Cardiac septum (tissue), 1 donor: ENCODE measurements at regions not wholly inside any gene's neighbourhood (a gene's known extent, or its start where the extent isn't known, plus 50 kb on each side); places are given as distances from the start of the nearest gene placed in this dataset.
"Not testable (repeated sequence)": the region's sequence is repeated elsewhere in the genome, so short reads cannot be mapped to it uniquely, and the experiment has no call there.

ENCODE experiments used
- DNase-seq: peaks from one replicate; pipeline ENCODE4 v3.0.0-alpha.2; 2020; ENCODE audit warnings: low spot score
- intact Hi-C: fragments of 100-400 bp; cut with DNase I; formaldehyde crosslinking; loops from one replicate; pipeline ENCODE4 v1.14.0; 2022
- donor health status: DM: no; HTN: no; CAD: no.

DNA sequence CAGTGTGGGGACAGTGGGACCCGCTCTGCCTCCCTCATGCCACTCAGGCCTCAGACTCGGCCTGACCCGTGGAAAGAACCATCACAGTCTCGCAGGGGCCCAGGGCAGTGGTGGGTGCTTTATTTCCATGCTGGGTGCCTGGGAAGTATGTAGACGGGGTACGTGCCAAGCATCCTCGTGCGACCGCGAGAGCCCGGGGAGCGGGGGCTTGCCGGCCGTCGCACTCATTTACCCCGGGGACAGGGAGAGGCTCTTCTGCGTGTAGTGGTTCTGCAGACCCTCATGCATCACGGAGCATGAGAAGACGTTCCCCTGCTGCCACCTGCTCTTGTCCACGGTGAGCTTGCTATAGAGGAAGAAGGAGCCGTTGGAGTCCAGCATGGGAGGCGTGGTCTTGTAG, 141.6 kb downstream of the TMEM121 start:
- intact Hi-C loops, DNase-seq: not testable (repeated sequence)

DNA sequence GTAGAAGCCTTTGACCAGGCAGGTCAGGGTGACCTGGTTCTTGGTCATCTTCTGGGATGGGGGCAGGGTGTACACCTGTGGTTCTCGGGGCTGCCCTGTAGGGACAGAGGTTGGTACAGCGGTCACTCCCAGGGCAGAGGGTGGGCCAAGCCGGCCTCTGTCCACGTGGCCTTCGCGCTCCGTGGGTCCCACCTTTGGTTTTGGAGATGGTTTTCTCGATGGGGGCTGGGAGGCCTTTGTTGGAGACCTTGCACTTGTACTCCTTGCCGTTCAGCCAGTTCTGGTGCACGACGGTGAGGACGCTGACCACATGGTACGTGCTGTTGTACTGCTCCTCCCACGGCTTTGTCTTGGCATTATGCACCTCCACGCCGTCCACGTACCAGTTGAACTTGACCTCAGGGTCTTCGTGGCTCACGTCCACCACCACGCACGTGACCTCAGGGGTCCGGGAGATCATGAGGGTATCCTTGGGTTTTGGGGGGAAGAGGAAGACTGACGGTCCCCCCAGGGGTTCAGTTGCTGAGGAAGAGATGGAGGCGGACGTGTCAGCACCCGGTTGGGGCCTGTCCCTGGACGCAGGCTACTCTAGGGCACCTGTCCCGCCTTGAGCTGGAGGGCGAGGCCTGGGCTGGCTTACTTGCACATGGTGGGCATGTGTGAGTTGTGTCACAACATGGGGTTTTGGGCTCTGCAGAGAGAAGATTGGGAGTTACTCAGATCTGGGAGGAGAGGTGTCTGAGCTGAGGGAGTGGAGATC, 142.3 kb downstream of the TMEM121 start:
- DNase-seq, intact Hi-C loops: not testable (repeated sequence)

DNA sequence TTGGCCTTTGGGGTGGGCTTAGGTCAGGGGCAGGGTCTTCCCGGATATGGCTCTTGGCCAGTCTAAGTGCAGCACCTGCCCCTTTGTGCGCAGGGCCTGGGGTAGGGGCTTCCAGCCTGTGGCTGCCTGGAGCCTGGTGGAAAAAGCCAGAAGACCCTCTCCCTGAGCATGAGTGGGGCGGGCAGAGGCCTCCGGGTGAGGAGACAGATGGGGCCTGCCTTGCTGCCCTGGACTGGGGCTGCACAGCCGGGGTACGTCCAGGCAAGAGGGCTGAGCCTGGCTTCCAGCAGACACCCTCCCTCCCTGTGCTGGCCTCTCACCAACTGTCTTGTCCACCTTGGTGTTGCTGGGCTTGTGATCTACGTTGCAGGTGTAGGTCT, 142.8 kb downstream of the TMEM121 start:
- intact Hi-C loops: not testable (repeated sequence)

DNA sequence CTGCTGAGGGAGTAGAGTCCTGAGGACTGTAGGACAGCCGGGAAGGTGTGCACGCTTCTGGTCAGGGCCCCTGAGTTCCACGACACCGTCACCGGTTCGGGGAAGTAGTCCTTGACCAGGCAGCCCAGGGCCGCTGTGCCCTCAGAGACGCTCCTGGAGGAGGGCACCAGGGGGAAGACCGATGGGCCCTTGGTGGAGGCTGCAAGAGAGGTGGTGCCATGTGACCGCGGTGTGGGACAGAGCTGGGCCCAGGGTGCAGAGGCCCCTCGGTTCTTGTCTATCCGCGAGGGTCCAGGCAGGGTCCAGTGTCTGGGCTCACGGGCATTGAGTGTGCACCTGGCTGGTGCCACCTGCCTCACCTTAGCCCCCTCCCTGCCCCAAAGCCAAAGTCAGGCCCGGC, 143.3 kb downstream of the TMEM121 start:
- not testable (repeated sequence) for DNase-seq
- intact Hi-C loops: loop anchor here (10.0 kb wide), 1 partner anchor 275 kb away; no protein-coding TSS in a partner anchor

More for the DNA sequence above, 142.8 kb downstream of the TMEM121 start:
- DNase-seq: not testable (repeated sequence)

- intact Hi-C loops: loop anchor here (10.0 kb wide), 1 partner anchor 272 kb away; no protein-coding TSS in a partner anchor
- not testable (repeated sequence) for DNase-seq
Measured at GRCh38 chr14:105672450-105673200, 146.2 kb downstream of the TMEM121 start.

DNA sequence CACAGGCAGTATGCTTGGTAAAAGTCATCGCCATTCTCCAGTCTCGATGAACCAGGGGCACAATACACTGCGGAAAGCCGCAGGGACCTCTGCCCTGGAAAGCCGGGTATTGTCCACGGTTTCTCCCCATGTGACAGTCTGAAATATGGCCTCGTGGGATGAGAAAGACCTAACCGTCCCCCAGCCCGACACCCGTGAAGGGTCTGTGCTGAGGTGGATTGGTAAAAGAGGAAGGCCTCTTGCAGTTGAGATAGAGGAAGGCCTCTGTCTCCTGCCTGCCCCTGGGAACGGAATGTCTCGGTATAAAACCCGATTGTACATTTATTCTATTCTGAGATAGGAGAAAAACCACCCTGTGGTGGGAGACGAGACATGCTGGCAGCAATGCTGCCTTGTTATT, 149.1 kb downstream of the TMEM121 start:
- DNase-seq: not testable (repeated sequence)
- intact Hi-C loops: loop anchor here (10.0 kb wide), 1 partner anchor 269 kb away; no protein-coding TSS in a partner anchor

DNA sequence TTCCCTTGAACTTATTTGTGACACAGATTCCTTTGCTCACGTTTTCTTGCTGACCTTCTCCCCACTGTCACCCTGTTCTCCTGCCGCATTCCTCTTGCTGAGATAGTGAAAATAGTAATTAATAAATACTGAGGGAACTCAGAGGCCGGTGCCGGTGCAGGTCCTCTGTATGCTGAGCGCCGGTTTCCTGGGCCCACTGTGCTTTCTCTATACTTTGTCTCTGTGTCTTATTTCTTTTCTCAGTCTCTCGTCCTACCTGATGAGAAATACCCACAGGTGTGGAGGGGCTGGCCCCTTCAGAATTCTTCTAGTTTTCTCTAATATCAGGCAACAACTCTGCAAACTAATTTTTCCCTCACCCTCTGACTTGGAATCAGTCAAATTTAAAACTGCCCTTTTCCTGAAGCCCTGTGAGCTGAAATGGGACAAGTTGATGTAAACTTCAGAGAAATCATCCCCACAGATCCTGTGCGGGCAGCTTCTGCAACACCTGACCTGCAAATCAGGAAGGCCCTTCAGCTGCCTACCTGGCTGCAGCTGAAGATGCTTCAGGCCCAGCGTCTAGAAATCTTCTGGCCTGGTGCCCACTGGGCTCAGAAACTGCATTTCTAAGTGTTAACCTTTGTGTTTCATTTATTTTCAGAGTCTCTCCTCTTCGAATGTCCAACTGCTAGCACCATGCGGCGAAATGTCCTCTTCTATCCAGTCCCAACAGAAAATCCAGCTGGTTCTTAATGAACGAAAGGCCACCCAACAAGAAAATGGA, 149.7 kb downstream of the TMEM121 start:
- not testable (repeated sequence) for DNase-seq
- intact Hi-C loops: loop anchor here (10.0 kb wide), 1 partner anchor 269 kb away; no protein-coding TSS in a partner anchor

- intact Hi-C loops: loop anchor here (10.0 kb wide), 1 partner anchor 267 kb away; no protein-coding TSS in a partner anchor
- DNase-seq: not testable (repeated sequence)
Measured at GRCh38 chr14:105678057-105678456, 151.7 kb downstream of the TMEM121 start.

DNA sequence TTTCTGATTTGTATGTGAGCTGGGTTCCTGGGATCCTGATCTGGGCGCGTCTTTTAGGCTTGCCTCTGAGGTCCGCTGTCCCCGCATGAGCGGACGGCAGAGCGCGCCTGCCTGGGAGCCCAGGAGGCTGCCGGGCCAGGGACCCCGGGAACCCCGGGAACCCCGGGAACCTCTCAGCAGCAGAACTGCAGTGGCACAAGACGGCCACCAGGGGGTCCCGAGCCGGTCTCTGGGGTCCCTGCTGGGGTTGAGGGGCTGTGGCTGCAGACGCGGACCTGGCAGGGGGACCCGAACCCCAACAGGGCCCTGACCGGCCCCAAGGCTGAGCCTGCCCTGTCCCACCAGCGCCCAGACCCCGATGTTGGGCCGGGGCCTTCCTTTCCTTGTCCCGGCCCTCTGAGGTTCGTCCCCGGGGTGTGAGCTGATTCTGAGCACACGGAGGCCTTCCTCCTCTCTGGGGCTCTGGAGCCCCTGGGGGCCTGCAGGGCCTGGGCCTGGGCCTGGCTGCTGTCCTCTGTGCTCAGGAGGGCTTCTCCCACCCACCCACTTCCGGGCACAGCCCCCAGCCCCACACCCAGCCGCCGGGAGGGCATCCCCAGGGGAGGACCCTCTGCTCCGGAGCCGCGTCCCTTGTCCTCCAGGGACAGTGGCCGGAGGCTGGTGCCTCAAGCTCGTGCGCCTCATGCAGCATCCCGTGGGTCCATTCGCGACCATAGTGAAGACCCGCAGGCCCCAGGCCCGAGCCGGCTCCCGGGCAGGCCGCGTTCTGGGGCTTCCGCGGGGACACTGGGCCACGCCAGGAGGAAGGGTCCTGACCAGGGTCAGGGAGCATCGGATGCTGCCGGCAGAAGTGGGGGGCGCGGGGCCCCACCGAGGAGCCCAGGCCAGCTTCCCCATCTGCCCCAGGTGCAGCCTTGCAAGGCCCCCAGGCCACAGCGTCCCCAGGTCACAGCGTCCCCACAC, 152.9 kb downstream of the TMEM121 start:
- intact Hi-C loops: loop anchor here (10.0 kb wide), 1 partner anchor 266 kb away; no protein-coding TSS in a partner anchor
- not testable (repeated sequence) for DNase-seq

GRCh38 chr14:105679959-105680735, 153.8 kb downstream of the TMEM121 start:
- not testable (repeated sequence) for DNase-seq
- intact Hi-C loops: loop anchor here (10.0 kb wide), 1 partner anchor 265 kb away; no protein-coding TSS in a partner anchor

- DNase-seq, intact Hi-C loops: not testable (repeated sequence)
Measured at GRCh38 chr14:105680736-105681098, 154.3 kb downstream of the TMEM121 start.

DNA sequence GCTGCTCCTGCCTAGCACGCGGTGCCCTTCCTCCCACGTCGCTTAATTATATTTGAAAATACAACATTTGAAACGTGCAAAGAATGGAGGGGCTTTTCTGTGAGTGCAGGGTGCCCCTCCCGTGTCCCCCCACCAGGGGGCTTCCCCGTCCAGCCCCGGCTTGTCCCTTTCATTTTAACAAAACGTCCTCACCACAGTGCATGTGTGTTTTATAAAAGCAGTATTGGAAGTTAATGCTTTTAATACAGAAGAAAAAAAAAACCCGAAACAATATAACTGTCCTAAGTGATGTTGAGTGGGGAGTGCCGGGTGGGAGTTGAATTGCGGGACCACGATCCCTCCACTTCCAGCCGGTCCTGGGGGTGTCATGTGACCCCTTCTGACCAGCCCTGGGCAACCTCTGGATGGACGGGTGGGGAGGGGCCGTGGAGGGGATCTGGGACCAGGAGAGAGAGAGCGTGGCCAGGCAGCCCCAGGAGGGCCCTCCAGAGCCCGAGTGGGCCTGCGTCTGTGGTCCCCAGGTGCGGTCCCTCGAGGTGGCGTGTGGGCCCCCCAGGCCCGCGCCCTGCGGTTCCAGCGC, 155.3 kb downstream of the TMEM121 start:
- intact Hi-C loops, DNase-seq: not testable (repeated sequence)

GRCh38 chr14:105682442-105682841, 156.1 kb downstream of the TMEM121 start:
- intact Hi-C loops, DNase-seq: not testable (repeated sequence)

GRCh38 chr14:105682956-105683570, 156.7 kb downstream of the TMEM121 start:
- no peak for DNase-seq
- intact Hi-C loops: no loop called here

- intact Hi-C loops, DNase-seq: not testable (repeated sequence)
Measured at GRCh38 chr14:105684056-105684455, 157.7 kb downstream of the TMEM121 start.

DNA sequence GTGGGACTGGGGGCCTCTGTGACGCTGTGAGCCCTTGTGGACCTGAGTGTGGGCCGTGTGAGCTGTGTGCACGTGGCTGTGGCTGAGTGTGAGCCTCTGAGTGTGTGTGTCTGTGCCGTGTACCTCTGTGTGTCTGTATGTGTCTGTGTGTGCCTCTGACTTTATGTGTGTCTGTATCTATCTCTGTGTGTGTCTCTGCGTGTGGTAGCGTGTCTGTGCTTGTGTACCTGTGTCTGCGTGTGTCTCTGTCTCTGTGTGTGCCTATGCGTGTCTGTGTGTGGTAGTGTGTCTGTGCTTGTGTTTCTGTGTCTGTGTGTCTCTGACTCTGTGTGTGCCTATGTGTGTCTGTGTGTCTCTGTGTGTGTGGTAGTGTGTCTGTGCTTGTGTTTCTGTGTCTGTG, 158.2 kb downstream of the TMEM121 start:
- DNase-seq, intact Hi-C loops: not testable (repeated sequence)

- DNase-seq: no peak
- intact Hi-C loops: no loop called here
Measured at GRCh38 chr14:105685003-105685402, 158.6 kb downstream of the TMEM121 start.
